Loucy (cell line): ENCODE measurements at regions not wholly inside any gene's neighbourhood (a gene's known extent, or its start where the extent isn't known, plus 50 kb on each side); places are given as distances from the start of the nearest gene placed in this dataset.

Source experiments
- CTCF ChIP-seq: fragments of 200-600 bp; sonication (generic); conservative IDR thresholded peaks from 2 replicates; pipeline ENCODE4 v1.5.1; 2014; ENCODE audit warnings: mild to moderate bottlenecking, antibody characterized with exemption, low read length
- EZH2phosphoT487 ChIP-seq: fragments of 200-600 bp; IDR thresholded peaks from 2 replicates; pipeline ENCODE4 v1.6.1; 2018; ENCODE audit warnings: antibody characterized with exemption, mild to moderate bottlenecking, moderate library complexity, borderline replicate concordance

- no peak for TF ChIP-seq CTCF
- no peak for TF ChIP-seq EZH2phosphoT487
Observed at GRCh38 chr2:242004223-242004901, 134.8 kb downstream of the RTP5 start.
